WTC11 (cell line): ENCODE measurements at regions not wholly inside any gene's neighbourhood (a gene's known extent, or its start where the extent isn't known, plus 50 kb on each side); places are given as distances from the start of the nearest gene placed in this dataset.
"Not testable (repeated sequence)": the region's sequence is repeated elsewhere in the genome, so short reads cannot be mapped to it uniquely, and the experiment has no call there.

ENCODE experiments used
- ATAC-seq: fragments of 200-7000 bp; cut with Tn5 transposase; 2 replicates; pipeline ENCODE4 v1.10.0; 2021; ENCODE audit warnings: mild to moderate bottlenecking, moderate library complexity
- CTCF ChIA-PET: fragments of 300-600 bp; sonication (Branson Sonifier 250); formaldehyde crosslinking; loops from one replicate; lab custom pipeline; 2021; ENCODE audit warnings: antibody characterized with exemption; lab: Charles Lee
- POLR2A ChIA-PET: fragments of 350-600 bp; sonication (Branson Sonifier 250); formaldehyde crosslinking; loops from one replicate; lab custom pipeline; 2021; ENCODE audit warnings: antibody characterized with exemption; lab: Charles Lee
- DNase-seq: peaks from one replicate; pipeline ENCODE4 v3.0.0; 2021; ENCODE audit warnings: low spot score
- H3K27ac Mint-ChIP-seq: 2 replicates; pipeline ENCODE4 v1.8.0; 2021; ENCODE audit warnings: mixed read lengths
- H3K27me3 Mint-ChIP-seq: 2 replicates; pipeline ENCODE4 v1.8.0; 2021; ENCODE audit warnings: low read depth, mild to moderate bottlenecking, moderate library complexity, mixed read lengths
- H3K36me3 Mint-ChIP-seq: 2 replicates; pipeline ENCODE4 v1.8.0; 2021; ENCODE audit warnings: mixed read lengths
- H3K4me1 Mint-ChIP-seq: 2 replicates; pipeline ENCODE4 v1.8.0; 2022; ENCODE audit warnings: mixed read lengths
- H3K4me3 Mint-ChIP-seq: 2 replicates; pipeline ENCODE4 v1.8.0; 2021; ENCODE audit warnings: mild to moderate bottlenecking, moderate library complexity, mixed read lengths
- H3K9me3 Mint-ChIP-seq: 2 replicates; pipeline ENCODE4 v1.8.0; 2021; ENCODE audit warnings: mixed read lengths
- ZNF317 ChIP-seq: sonication (generic); formaldehyde crosslinking; IDR thresholded peaks from 2 replicates; pipeline ENCODE4 v1.8.1; 2023; ENCODE audit warnings: low read depth, mild to moderate bottlenecking, moderate library complexity, missing genetic modification reagents, borderline replicate concordance

DNA sequence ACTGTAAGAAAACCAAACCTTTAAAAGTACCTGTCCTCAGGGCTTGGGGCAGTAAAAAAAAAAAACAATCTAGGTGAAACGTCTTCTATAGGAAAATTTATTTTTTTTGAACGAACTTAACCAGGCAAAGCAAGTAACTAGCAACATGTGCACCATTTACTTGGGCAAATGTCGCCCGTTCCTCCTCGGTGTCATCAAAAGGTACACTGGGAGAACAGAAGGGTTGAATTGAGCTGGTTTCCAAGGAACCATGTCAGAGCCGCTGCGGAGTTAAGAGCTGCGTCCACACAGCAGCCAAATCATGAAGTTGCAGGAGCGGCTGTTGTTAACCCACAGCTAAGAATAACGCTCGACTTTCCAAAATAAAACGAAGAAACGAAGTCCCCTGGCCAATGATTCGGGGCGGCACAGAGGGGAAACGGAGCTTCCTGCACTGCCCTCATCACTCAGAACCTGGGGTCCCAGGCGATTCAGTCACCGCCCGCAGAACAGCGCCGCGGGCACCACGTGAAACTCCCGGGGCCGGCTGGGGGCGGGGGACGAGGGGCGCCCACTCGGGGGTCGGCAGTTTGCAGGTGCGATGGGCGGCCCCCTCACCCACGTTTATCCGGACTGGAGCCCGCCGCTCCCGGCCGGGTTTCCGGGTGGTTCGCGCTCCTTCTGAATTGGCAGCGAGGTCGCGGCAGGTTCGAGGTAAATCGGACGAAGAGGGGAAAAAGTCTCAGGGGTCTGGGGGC lies 53.6 kb upstream of the PLGLB1 start:
- H3K4me3 Mint-ChIP-seq: peak overlapping the region; percentile 77
- H3K36me3 Mint-ChIP-seq, H3K4me1 Mint-ChIP-seq, H3K27me3 Mint-ChIP-seq, ATAC-seq, H3K9me3 Mint-ChIP-seq, POLR2A ChIA-PET, H3K27ac Mint-ChIP-seq, CTCF ChIA-PET: not testable (repeated sequence)
- TF ChIP-seq ZNF317 (CRISPR knock-in tag): 0 out of 2 replicates have a peak, but pooled peaks have one; percentile 14
- peak; percentile 14 for DNase-seq

DNA sequence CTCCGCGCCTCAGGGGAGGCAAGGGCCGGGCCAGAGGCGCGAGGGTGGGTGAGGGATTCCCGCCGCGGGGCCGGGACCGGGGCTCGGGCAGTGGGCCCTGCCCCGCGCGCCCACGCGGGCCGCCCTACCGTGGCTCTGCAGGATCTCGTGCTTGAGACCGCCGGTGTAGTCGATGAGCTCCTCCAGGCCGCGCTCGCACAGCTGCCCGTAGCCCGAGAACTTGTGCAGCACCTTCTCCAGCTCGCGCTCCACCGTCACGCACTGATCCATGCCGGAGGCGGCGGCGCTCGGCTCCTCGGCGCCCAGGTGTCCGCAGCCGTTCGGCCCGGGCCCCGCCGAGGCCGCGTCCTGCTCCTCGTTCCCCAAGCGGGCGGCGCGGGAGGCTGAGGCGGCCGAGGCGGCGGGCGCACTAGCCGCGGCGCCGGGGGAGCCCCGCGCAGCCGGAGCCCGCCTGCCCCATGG lies 54.2 kb upstream of the PLGLB1 start:
- peak overlapping the region; percentile 57 for H3K4me3 Mint-ChIP-seq
- H3K36me3 Mint-ChIP-seq, CTCF ChIA-PET, H3K9me3 Mint-ChIP-seq, H3K4me1 Mint-ChIP-seq, H3K27me3 Mint-ChIP-seq, H3K27ac Mint-ChIP-seq, POLR2A ChIA-PET: not testable (repeated sequence)
- ATAC-seq (peak; percentile 2), DNase-seq (peak; percentile 22)

DNA sequence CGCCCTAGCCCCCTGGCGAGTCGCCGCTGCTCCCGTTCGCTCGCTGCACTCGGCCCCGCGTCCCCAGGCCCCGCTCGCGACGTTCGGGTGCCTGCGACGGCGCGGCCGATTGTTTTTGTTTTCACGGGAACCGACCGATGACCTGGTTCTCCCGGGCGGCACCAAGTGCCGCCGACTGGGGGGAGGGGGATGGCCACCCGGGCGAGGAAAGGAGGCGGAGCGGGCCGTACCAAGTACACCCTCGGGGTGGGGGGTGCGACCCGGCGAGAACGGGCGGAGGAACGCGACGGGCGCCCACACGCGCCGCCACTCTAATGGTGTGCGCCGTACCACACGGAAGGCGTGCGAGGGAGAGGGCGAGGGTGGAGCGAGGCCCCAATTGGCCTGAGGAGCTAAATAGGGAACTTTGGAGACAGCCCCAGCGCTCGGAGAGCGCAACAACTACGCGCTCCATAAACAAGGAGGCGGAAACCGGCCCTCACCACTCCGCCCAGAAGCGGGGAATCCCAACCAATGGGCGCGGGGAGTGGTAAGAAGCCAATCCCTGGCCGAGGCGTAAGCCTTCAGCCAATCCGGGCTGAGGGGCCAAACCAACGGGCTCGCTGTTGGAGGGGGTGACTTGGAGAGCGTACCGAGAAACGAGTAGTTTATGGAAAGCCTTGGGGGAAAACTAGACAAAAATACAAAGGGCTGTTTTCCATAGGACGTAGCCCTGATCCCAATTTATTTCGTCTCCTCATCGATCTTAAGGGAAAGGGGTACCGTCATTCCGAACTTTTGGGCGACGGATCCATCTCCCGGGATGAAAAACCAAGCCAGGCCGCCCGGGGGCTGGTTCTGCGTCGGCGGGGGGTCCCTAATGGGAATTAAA lies 54.8 kb upstream of the PLGLB1 start:
- H3K27me3 Mint-ChIP-seq, CTCF ChIA-PET, H3K36me3 Mint-ChIP-seq, POLR2A ChIA-PET, H3K9me3 Mint-ChIP-seq, H3K4me1 Mint-ChIP-seq: not testable (repeated sequence)
- peak overlapping the region; percentile 93 for H3K4me3 Mint-ChIP-seq
- peak; percentile 95 for ATAC-seq
- H3K27ac Mint-ChIP-seq: peak overlapping the region; percentile 93
- DNase-seq: peak; percentile 89

DNA sequence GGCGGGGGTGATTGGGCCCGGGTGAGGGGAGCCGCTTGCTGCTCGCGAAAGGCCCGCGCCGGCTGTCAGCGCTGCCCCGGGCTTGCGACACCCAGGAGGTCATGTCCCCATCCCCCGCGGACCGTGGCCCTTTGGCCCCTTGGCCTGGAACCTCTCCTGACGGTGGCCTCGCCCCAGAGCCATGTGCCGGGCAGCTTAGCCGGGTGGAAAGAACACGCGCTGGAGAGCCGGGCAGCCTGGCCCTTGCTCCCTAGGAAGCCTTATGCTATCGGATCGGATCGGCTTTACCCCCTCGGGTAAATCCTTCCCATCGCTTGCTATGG lies 55.4 kb upstream of the PLGLB1 start:
- H3K36me3 Mint-ChIP-seq, POLR2A ChIA-PET, DNase-seq, CTCF ChIA-PET, H3K27me3 Mint-ChIP-seq, H3K9me3 Mint-ChIP-seq, H3K27ac Mint-ChIP-seq, H3K4me1 Mint-ChIP-seq: not testable (repeated sequence)
- peak overlapping the region; percentile 93 for H3K4me3 Mint-ChIP-seq
- ATAC-seq: peak; percentile 17

DNA sequence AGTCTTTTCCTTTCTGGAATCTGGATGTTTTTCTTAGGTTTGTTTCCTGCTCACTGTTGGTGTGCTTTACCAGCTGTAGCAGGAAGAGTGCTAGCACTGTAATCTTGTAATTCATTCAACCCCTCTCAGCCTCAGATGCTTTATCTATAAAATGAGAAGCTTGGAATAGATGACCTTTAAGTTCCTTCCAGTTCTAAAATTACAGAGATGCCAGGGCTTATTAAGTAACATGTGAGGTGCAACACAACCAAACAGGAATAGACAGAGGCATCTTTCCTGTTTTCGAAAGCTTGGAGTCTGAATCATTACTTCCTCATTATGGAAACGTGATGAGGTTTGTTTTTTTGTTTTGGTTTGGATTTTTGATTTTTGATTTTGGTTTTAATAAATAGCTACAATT lies 60.1 kb upstream of the PLGLB1 start:
- ATAC-seq: not testable (repeated sequence)

DNA sequence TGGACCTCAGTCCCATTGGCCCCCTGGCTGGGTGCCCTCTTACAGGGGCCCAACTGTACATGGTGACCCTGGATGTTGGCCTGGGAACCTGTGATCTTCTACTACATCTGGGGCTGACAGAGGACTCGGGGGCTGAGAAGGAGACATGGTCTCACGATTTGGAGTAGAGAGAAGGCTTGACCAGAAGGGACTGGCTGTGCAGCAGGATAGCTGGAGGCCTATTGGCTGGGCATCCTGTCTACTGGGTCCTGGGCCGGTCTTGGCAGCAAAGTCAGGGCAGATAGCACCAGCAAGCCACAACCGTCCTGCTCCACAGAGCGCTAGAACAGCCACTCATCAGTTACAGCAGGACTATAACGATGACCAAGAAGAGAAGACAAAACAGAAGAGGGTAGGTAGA lies 66.4 kb upstream of the PLGLB1 start:
- H3K36me3 Mint-ChIP-seq, H3K4me1 Mint-ChIP-seq, DNase-seq, POLR2A ChIA-PET, H3K4me3 Mint-ChIP-seq, H3K27ac Mint-ChIP-seq, ATAC-seq, CTCF ChIA-PET, H3K27me3 Mint-ChIP-seq: not testable (repeated sequence)
- peaks cover 15% of the 10 kb centered on the region for H3K9me3 Mint-ChIP-seq

More for the DNA sequence above, 60.1 kb upstream of the PLGLB1 start:
- H3K36me3 Mint-ChIP-seq, CTCF ChIA-PET, DNase-seq, H3K4me3 Mint-ChIP-seq, H3K27ac Mint-ChIP-seq, H3K4me1 Mint-ChIP-seq, POLR2A ChIA-PET, H3K9me3 Mint-ChIP-seq, H3K27me3 Mint-ChIP-seq: not testable (repeated sequence)

DNA sequence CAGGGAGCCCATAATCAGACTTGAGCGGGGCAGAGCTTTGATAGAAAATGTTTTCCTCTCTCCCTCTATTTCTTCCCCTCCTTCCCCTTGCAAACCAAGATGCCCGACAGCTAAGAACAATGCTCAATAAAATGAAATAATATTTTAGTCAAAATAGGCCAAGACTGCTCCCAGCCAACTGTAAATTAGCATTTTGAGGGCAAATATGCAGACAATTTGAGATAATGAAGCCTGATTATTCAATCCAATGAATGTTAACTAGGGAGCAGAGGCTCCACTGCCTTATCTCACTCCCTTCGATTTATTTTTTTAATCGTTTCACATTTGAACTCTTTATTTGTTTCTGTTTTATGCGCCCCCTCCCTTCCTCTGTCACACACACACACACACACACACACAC lies 67.8 kb upstream of the PLGLB1 start:
- DNase-seq, CTCF ChIA-PET, H3K4me1 Mint-ChIP-seq, H3K4me3 Mint-ChIP-seq, ATAC-seq, H3K36me3 Mint-ChIP-seq, POLR2A ChIA-PET, H3K27ac Mint-ChIP-seq, H3K27me3 Mint-ChIP-seq: not testable (repeated sequence)
- H3K9me3 Mint-ChIP-seq: peaks cover 15% of the 10 kb centered on the region

DNA sequence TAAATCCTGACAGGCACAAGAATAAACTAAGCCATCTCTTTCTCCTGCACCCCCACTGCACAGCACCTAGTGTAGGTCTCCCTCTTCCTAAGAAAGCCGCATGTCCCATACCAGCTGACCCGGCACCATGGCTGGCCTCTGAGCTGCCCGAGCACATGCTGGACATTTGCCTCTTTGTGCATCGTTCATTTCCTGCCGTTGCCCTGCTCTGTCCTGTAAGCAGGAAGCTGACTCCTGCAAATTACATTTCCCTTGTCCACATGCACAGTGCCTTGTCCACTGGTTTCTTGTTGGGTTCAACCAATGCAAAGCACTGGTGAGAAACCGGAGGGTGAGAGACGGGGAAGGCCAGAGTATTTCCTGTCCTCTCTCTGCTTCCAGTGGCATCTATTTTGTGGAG lies 71.6 kb upstream of the PLGLB1 start:
- CTCF ChIA-PET, POLR2A ChIA-PET, H3K27ac Mint-ChIP-seq, H3K4me1 Mint-ChIP-seq, DNase-seq, H3K36me3 Mint-ChIP-seq, H3K9me3 Mint-ChIP-seq, H3K4me3 Mint-ChIP-seq, ATAC-seq, H3K27me3 Mint-ChIP-seq: not testable (repeated sequence)

DNA sequence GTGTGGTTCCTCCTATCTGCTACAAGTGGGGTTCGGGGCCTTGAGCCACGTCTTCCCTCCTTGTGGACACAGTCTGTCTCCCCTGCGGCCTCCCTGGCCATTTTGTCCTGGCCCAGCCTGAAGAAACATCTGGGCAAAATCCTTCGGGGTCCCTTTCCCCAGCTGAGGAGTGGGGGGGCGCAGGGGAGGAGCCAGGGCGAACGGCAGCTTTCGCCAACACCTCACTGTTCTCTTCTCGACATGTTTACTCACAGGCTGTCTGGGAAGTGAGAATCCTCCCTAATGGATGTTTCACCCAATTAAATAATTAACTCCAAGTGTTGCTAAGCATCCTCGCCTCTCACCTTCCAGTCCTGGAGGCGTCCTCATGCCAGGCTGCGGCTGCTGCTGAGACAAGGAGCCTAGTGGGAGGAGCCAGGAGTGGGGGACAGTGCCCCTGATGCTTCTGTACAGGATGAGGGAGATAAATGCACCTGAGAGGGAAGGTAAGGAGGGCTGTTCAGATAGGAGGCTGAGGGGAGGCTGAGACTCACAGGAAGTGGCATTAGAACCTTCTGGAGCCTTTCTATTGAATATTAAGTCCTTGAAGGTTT lies 72.4 kb upstream of the PLGLB1 start:
- ATAC-seq (peak; percentile 65), DNase-seq (peak; percentile 17)
- H3K27me3 Mint-ChIP-seq, CTCF ChIA-PET, H3K27ac Mint-ChIP-seq, H3K4me1 Mint-ChIP-seq, H3K4me3 Mint-ChIP-seq, H3K9me3 Mint-ChIP-seq, POLR2A ChIA-PET, H3K36me3 Mint-ChIP-seq: not testable (repeated sequence)

DNA sequence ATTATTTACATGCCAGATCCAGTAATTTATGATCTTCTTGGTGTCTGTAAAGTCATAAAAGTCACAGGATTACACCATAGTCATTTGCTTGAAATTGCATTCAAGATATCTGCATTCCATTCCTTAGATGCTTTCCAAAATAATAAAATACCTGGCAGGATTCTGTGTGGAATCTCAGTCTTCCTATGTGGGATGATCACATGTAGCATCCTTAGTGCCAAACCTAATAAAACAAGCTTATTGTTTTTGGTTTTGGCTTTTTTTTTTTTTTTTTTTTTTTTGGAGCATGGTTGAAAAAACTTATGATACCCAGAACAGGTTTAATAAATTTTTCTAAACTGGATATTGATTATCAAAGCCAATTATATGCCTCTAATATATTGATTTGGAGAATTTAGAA lies 74.2 kb upstream of the PLGLB1 start:
- H3K4me1 Mint-ChIP-seq, H3K4me3 Mint-ChIP-seq, DNase-seq, H3K9me3 Mint-ChIP-seq, ATAC-seq, H3K27ac Mint-ChIP-seq, H3K27me3 Mint-ChIP-seq, H3K36me3 Mint-ChIP-seq, CTCF ChIA-PET: not testable (repeated sequence)
- POLR2A ChIA-PET: interaction anchor here (0.6 kb wide), 1 partner anchor 92 kb away, joined by 5 read pairs; no protein-coding TSS in a partner anchor

DNA sequence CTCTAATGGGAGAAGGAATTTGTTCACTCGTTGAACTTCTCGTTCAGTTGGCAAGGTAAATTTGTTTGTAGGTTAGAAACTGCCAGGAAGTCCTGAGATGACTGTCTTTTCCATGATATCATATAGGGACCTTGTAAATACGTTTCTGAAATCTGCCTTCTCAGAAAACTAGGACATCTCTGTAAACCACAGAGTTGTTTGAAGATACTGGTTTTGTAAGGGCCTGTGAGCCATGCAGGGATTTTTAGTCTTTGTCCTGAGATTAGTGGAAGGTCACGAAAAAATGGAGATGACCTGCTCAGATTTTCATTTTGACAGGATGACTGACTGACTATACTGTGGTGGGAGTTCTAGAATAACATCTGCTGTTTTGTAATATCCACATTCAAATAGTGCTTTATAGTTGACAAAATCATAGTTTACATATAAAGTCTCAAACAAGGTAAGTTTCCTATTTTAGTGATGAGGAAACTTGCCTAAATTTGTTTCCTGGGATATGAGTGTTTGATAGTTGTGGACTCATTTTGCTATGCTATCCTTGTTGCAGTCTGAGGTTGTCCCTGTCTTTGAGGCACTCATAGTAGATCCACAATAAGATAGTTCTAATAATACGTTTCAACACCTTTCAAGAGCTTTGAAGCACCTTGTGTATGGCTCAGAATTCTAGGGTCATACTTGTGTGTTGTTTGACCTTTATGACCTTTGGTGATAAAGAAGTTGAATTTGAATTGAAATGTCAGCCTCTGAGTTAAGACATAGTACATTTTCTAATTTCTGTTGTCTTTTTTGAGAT lies 107.3 kb upstream of the PLGLB1 start:
- H3K9me3 Mint-ChIP-seq, DNase-seq, H3K4me3 Mint-ChIP-seq, H3K27ac Mint-ChIP-seq, CTCF ChIA-PET, H3K27me3 Mint-ChIP-seq, H3K4me1 Mint-ChIP-seq, H3K36me3 Mint-ChIP-seq, ATAC-seq, POLR2A ChIA-PET: not testable (repeated sequence)
